ENCODE measurements at regions not wholly inside any gene's neighbourhood (a gene's known extent, or its start where the extent isn't known, plus 50 kb on each side); places are given as distances from the start of the nearest gene placed in this dataset.

- ATAC-seq (ENCODE audit: low read depth) (no peak), DNase-seq (ENCODE audit: low spot score) (no peak)
- Histone ChIP-seq H3K4me1 (ENCODE audit: insufficient read depth, poor library complexity, severe bottlenecking) (no peaks in the 10 kb centered on the region), H3K9me3 (ENCODE audit: severe bottlenecking) (no peaks in the 10 kb centered on the region), H3K4me3 (ENCODE audit: severe bottlenecking) (no peak overlapping the region), H3K27me3 (ENCODE audit: insufficient read depth, poor library complexity, severe bottlenecking) (no peaks in the 10 kb centered on the region), H3K27ac (ENCODE audit: poor library complexity, severe bottlenecking) (no peak overlapping the region), H3K36me3 (ENCODE audit: low read depth) (no peaks in the 10 kb centered on the region)
- TF ChIP-seq, protein P1, sequence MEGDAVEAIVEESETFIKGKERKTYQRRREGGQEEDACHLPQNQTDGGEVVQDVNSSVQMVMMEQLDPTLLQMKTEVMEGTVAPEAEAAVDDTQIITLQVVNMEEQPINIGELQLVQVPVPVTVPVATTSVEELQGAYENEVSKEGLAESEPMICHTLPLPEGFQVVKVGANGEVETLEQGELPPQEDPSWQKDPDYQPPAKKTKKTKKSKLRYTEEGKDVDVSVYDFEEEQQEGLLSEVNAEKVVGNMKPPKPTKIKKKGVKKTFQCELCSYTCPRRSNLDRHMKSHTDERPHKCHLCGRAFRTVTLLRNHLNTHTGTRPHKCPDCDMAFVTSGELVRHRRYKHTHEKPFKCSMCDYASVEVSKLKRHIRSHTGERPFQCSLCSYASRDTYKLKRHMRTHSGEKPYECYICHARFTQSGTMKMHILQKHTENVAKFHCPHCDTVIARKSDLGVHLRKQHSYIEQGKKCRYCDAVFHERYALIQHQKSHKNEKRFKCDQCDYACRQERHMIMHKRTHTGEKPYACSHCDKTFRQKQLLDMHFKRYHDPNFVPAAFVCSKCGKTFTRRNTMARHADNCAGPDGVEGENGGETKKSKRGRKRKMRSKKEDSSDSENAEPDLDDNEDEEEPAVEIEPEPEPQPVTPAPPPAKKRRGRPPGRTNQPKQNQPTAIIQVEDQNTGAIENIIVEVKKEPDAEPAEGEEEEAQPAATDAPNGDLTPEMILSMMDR (IDR thresholded peaks at IDR 0.05; ENCODE audit: poor library complexity, severe bottlenecking): no peak
These were observed 53.8 kb upstream of the SORCS2 start for GRCh38 chr4:7138223-7139166.

DNA sequence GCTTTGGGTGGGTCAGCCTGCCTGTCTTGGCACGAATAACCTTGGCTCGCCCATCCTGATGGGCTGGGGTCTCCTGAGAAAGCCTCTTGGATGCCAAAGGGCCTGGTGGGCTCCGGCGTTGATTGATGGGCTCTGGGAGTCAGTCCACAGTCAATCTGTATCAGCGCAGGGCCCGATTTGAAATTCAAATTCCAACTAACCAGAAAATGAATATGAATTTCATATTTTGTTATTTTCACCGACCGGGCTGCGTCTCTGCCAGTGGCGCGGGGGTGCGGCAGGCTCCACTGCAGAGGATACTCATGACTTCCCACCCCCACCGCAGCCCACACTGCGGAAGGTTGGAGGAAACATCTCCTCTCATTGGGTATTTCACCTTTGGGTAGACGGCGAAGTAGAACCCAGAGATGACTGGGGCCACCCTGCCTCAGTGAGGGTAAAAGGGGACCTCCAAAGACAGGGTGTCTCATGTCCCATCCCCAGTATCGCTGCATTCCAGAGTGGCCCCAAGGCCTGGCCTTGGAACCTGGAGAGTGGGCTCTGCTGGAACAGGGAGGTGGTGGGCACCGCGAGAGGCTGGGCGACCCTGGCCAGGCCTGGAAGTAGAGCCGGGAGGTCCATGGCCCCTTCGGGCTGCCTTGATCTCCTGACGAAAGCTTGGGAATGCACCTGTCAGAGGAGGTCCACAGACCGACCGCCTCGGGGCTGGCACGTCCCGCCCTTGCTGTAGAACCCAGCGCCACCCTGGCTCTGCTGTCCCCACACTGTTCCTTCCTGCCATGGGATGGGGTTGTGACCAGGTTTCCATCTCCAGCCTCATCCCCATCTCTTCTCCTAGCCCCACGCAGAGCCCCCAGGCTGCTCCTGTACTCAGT lies 54.8 kb upstream of the SORCS2 start:
- Histone ChIP-seq H3K27ac (ENCODE audit: poor library complexity, severe bottlenecking) (no peak overlapping the region), H3K4me3 (ENCODE audit: severe bottlenecking) (no peak overlapping the region), H3K9me3 (ENCODE audit: severe bottlenecking) (no peaks in the 10 kb centered on the region), H3K4me1 (ENCODE audit: insufficient read depth, poor library complexity, severe bottlenecking) (no peaks in the 10 kb centered on the region), H3K27me3 (ENCODE audit: insufficient read depth, poor library complexity, severe bottlenecking) (no peaks in the 10 kb centered on the region), H3K36me3 (ENCODE audit: low read depth) (no peaks in the 10 kb centered on the region)
- ATAC-seq (ENCODE audit: low read depth) (no peak), DNase-seq (ENCODE audit: low spot score) (no peak)
- TF ChIP-seq, protein P1 (IDR thresholded peaks at IDR 0.05; ENCODE audit: poor library complexity, severe bottlenecking): no peak

DNA sequence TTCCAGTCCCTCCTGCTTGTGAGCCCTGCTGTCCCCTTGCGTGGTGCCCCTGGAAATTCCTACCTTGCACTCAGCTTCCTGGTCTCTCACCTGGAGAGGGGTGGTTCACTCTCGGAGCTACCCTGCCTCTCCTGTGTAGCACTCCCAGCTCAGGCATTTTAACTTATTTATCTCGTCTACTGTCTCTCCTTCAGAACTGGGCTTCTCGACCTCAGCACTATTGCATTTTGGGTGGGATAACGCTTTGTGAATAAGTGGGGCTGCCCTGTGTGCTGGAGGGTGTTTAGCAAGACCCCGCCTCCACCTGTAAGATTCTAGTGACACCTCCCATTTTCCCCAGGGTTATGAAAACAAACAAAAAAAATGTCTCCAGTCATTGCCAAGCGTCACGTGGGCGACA lies 56.0 kb upstream of the SORCS2 start:
- H3K27ac ChIP-seq (ENCODE audit: poor library complexity, severe bottlenecking): no peak overlapping the region
- no peaks in the 10 kb centered on the region for H3K36me3 ChIP-seq (ENCODE audit: low read depth)
- no peaks in the 10 kb centered on the region for H3K9me3 ChIP-seq (ENCODE audit: severe bottlenecking)
- no peak overlapping the region for H3K4me3 ChIP-seq (ENCODE audit: severe bottlenecking)
- ATAC-seq (ENCODE audit: low read depth): no peak
- no peaks in the 10 kb centered on the region for H3K4me1 ChIP-seq (ENCODE audit: insufficient read depth, poor library complexity, severe bottlenecking)
- DNase-seq (ENCODE audit: low spot score): no peak
- TF ChIP-seq, protein P1 (IDR thresholded peaks at IDR 0.05; ENCODE audit: poor library complexity, severe bottlenecking): no peak
- no peaks in the 10 kb centered on the region for H3K27me3 ChIP-seq (ENCODE audit: insufficient read depth, poor library complexity, severe bottlenecking)

GRCh38 chr4:7135389-7135746 lies 57.0 kb upstream of the SORCS2 start:
- Histone ChIP-seq H3K4me3 (ENCODE audit: severe bottlenecking) (no peak overlapping the region), H3K4me1 (ENCODE audit: insufficient read depth, poor library complexity, severe bottlenecking) (no peaks in the 10 kb centered on the region)
- no peak for DNase-seq (ENCODE audit: low spot score)

More at GRCh38 chr4:7135389-7135746, 57.0 kb upstream of the SORCS2 start:
- TF ChIP-seq, protein P1 (IDR thresholded peaks at IDR 0.05; ENCODE audit: poor library complexity, severe bottlenecking): no peak
- no peaks in the 10 kb centered on the region for H3K27me3 ChIP-seq (ENCODE audit: insufficient read depth, poor library complexity, severe bottlenecking)
- no peak overlapping the region for H3K27ac ChIP-seq (ENCODE audit: poor library complexity, severe bottlenecking)
- no peak for ATAC-seq (ENCODE audit: low read depth)
- H3K36me3 ChIP-seq (ENCODE audit: low read depth): no peaks in the 10 kb centered on the region
- no peaks in the 10 kb centered on the region for H3K9me3 ChIP-seq (ENCODE audit: severe bottlenecking)
